Suprapubic skin (tissue), 4 donors: ENCODE measurements at regions not wholly inside any gene's neighbourhood (a gene's known extent, or its start where the extent isn't known, plus 50 kb on each side); places are given as distances from the start of the nearest gene placed in this dataset.

Experiments
- DNase-seq, 2 donors: peaks; one replicate each; pipeline ENCODE4 v3.0.0-alpha.2; 2019; ENCODE audit warnings: low spot score in 2 of 2
- H3K27ac ChIP-seq: fragments of 200-600 bp; sonication (generic); one replicate; pipeline ENCODE4 v1.5.1; 2019
- H3K27me3 ChIP-seq: fragments of 200-600 bp; sonication (generic); one replicate; pipeline ENCODE4 v1.5.1; 2019
- H3K36me3 ChIP-seq: fragments of 200-600 bp; sonication (generic); one replicate; pipeline ENCODE4 v1.5.1; 2019
- H3K4me1 ChIP-seq: fragments of 200-600 bp; sonication (generic); one replicate; pipeline ENCODE4 v1.5.1; 2019
- H3K4me3 ChIP-seq: fragments of 200-600 bp; sonication (generic); one replicate; pipeline ENCODE4 v1.5.1; 2019; ENCODE audit warnings: mild to moderate bottlenecking
- H3K9me3 ChIP-seq: fragments of 200-600 bp; sonication (generic); one replicate; pipeline ENCODE4 v1.5.1; 2019
- CTCF ChIP-seq, 2 donors: fragments of 200-600 bp in 1 of 2; fragments of 450-650 bp in 1 of 2; sonication (generic) in 1 of 2; IDR thresholded peaks; one replicate each; pipeline ENCODE4 v1.5.1; 2016 to 2019; ENCODE audit warnings: antibody characterized with exemption in 2 of 2, mild to moderate bottlenecking in 1 of 2, moderate library complexity in 1 of 2
- EP300 ChIP-seq: sonication (generic); formaldehyde crosslinking; IDR thresholded peaks from one replicate; pipeline ENCODE4 v1.6.1; 2017; ENCODE audit warnings: antibody characterized with exemption
- POLR2A ChIP-seq, 2 donors: fragments of 450-650 bp; IDR thresholded peaks; one replicate each; pipeline ENCODE4 v1.6.1; 2017; ENCODE audit warnings: antibody characterized with exemption in 2 of 2, mild to moderate bottlenecking in 2 of 2, moderate library complexity in 2 of 2
- POLR2AphosphoS5 ChIP-seq, 3 donors: sonication (generic); formaldehyde crosslinking; IDR thresholded peaks; one replicate each; pipeline ENCODE4 v1.6.1; 2017; ENCODE audit warnings: antibody characterized with exemption in 3 of 3
- WGBS: methylation state at CpG from one replicate; pipeline ENCODE4 v1.1.5; 2018; 5-methylcytosine and 5-hydroxymethylcytosine counted together

- Histone ChIP-seq H3K4me3 (no peak overlapping the region), H3K27me3 (peaks cover 83% of the 10 kb centered on the region)
- 51% methylated on average over 8 of the region's 8 CpGs for WGBS
Observed at GRCh38 chr19:5392486-5392885, 51.9 kb upstream of the PTPRS start.

GRCh38 chr19:5393088-5393487, 52.5 kb upstream of the PTPRS start:
- TF ChIP-seq POLR2AphosphoS5 (IDR thresholded peaks at IDR 0.05) (no peak), EP300 (no peak), POLR2A (IDR thresholded peaks at IDR 0.05) (no peak), CTCF (IDR thresholded peaks at IDR 0.05) (no peak)
- peaks cover 88% of the 10 kb centered on the region for H3K27me3 ChIP-seq
- DNase-seq, result no peak

More at GRCh38 chr19:5392486-5392885, 51.9 kb upstream of the PTPRS start:
- TF ChIP-seq CTCF (IDR thresholded peaks at IDR 0.05) (no peak), POLR2A (IDR thresholded peaks at IDR 0.05) (no peak), POLR2AphosphoS5 (IDR thresholded peaks at IDR 0.05) (no peak), EP300 (no peak)
- Histone ChIP-seq H3K9me3 (no peaks in the 10 kb centered on the region), H3K4me1 (no peaks in the 10 kb centered on the region), H3K36me3 (no peaks in the 10 kb centered on the region), H3K27ac (no peak overlapping the region)
- no peak for DNase-seq

GRCh38 chr19:5394551-5395505, 54.2 kb upstream of the PTPRS start:
- Histone ChIP-seq H3K9me3 (no peaks in the 10 kb centered on the region), H3K36me3 (no peaks in the 10 kb centered on the region), H3K27me3 (peaks cover 87% of the 10 kb centered on the region), H3K27ac (no peak overlapping the region), H3K4me1 (no peaks in the 10 kb centered on the region), H3K4me3 (no peak overlapping the region)
- 22% methylated on average over 23 of the region's 43 CpGs for WGBS
- TF ChIP-seq EP300 (no peak), CTCF (IDR thresholded peaks at IDR 0.05) (no peak), POLR2A (IDR thresholded peaks at IDR 0.05) (no peak), POLR2AphosphoS5 (IDR thresholded peaks at IDR 0.05) (no peak)
- no peak for DNase-seq

More at GRCh38 chr19:5393088-5393487, 52.5 kb upstream of the PTPRS start:
- no peak overlapping the region for H3K27ac ChIP-seq
- H3K9me3 ChIP-seq, result no peaks in the 10 kb centered on the region
- H3K4me3 ChIP-seq, result no peak overlapping the region
- no peaks in the 10 kb centered on the region for H3K36me3 ChIP-seq
- no peaks in the 10 kb centered on the region for H3K4me1 ChIP-seq
- WGBS, result 77% methylated on average over 6 of the region's 6 CpGs

- H3K27ac ChIP-seq, result no peak overlapping the region
- H3K4me1 ChIP-seq, result no peaks in the 10 kb centered on the region
- H3K4me3 ChIP-seq, result no peak overlapping the region
- DNase-seq, result no peak
- WGBS, result 16% methylated on average over 11 of the region's 11 CpGs
- TF ChIP-seq POLR2A (IDR thresholded peaks at IDR 0.05), result no peak
- no peak for TF ChIP-seq EP300
- no peak for TF ChIP-seq CTCF (IDR thresholded peaks at IDR 0.05)
- no peak for TF ChIP-seq POLR2AphosphoS5 (IDR thresholded peaks at IDR 0.05)
- no peaks in the 10 kb centered on the region for H3K9me3 ChIP-seq
- H3K36me3 ChIP-seq, result no peaks in the 10 kb centered on the region
- H3K27me3 ChIP-seq, result peaks cover 81% of the 10 kb centered on the region
Observed at GRCh38 chr19:5395556-5395955, 54.9 kb upstream of the PTPRS start.
